Psoas muscle (tissue), 7 donors: ENCODE measurements at regions not wholly inside any gene's neighbourhood (a gene's known extent, or its start where the extent isn't known, plus 50 kb on each side); places are given as distances from the start of the nearest gene placed in this dataset.

Source experiments
- ATAC-seq, 4 donors: fragments of 200-7000 bp; cut with Tn5 transposase; one replicate each; pipeline ENCODE4 v1.9.1; 2020; ENCODE audit warnings: moderate library complexity in 3 of 4, mild to moderate bottlenecking in 2 of 4
- DNase-seq, 2 donors: peaks; one replicate each; pipeline ENCODE4 v3.0.0-alpha.2; 2020
- H3K27ac ChIP-seq: fragments of 200-600 bp; one replicate; pipeline ENCODE4 v1.8.0; 2022
- H3K27me3 ChIP-seq, 3 donors: fragments of 200-600 bp in 1 of 3; one replicate each; pipeline versions ENCODE4 v1.6.1 to v1.8.0; 2013 to 2022; ENCODE audit warnings: low read length in 2 of 3, mild to moderate bottlenecking in 2 of 3, moderate library complexity in 1 of 3; ENCODE audit not compliant: insufficient read depth in 3 of 3
- H3K36me3 ChIP-seq, 2 donors: fragments of 200-600 bp in 1 of 2; one replicate each; pipeline versions ENCODE4 v1.6.1 to v1.8.0; 2013 to 2022; ENCODE audit warnings: low read depth in 1 of 2, mild to moderate bottlenecking in 1 of 2, moderate library complexity in 1 of 2; ENCODE audit not compliant: insufficient read depth in 1 of 2
- H3K4me1 ChIP-seq: fragments of 200-600 bp; one replicate; pipeline ENCODE4 v1.8.0; 2022
- H3K4me3 ChIP-seq: fragments of 200-600 bp; one replicate; pipeline ENCODE4 v1.8.0; 2022; ENCODE audit warnings: mild to moderate bottlenecking
- H3K9me3 ChIP-seq: fragments of 200-600 bp; one replicate; pipeline ENCODE4 v1.8.0; 2022
- CTCF ChIP-seq: fragments of 200-600 bp; IDR thresholded peaks from one replicate; pipeline ENCODE4 v1.8.0; 2022; ENCODE audit warnings: antibody characterized with exemption
- whole genome bisulfite sequencing, 3 donors: extraction: QIAGEN DNeasy Blood & Tissue Kit; methylation state at CpG; one replicate each; pipeline versions ENCODE4 v1.1.6 to v1.1.7; 2013; 5-methylcytosine and 5-hydroxymethylcytosine counted together
- intact Hi-C, 2 donors: fragments of 100-400 bp; cut with DNase I; formaldehyde crosslinking; loops; one replicate each; pipeline versions ENCODE4 v1.11.0 to v1.14.2; 2022
- donor health status: healthy with polysubstance abuse.
- donor health status: DM: no; HTN: no; CAD: no; lungs with moderate emphysema.
- donor health status: Bipolar disorder and iron deficiency.
- donor health status: healthy.
- donor health status: DM: yes; HTN: yes; CAD: no.
- donor health status: DM: no; HTN: no; CAD: no.
- donor health status: DM: yes; HTN: yes; CAD: no.

GRCh38 chr2:226618875-226619605 lies 180.6 kb downstream of the IRS1 start:
- WGBS, 3 donors, result 66 to 72% (median 68%) methylated on average over 2 of the region's 2 CpGs

GRCh38 chr2:226618544-226618874 lies 181.1 kb downstream of the IRS1 start:
- WGBS, 3 donors, result 59 to 64% (median 60%) methylated on average over 6 of the region's 6 CpGs
- no peak for ATAC-seq
- intact Hi-C loops, result no loop called here

More at GRCh38 chr2:226618875-226619605, 180.6 kb downstream of the IRS1 start:
- no peak for DNase-seq
- Histone ChIP-seq H3K4me1 (peaks cover 10% of the 10 kb centered on the region), H3K9me3 (no peaks in the 10 kb centered on the region), H3K36me3 (no peaks in the 10 kb centered on the region), H3K4me3 (no peak overlapping the region), H3K27me3 (peaks cover 0 to 3% (median 0%) of the 10 kb centered on the region in 3 donors), H3K27ac (no peak overlapping the region)
- intact Hi-C loops, result no loop called here
- no peak for TF ChIP-seq CTCF
- ATAC-seq, result no peak

GRCh38 chr2:226615891-226616290 lies 183.7 kb downstream of the IRS1 start:
- Histone ChIP-seq H3K36me3 (no peaks in the 10 kb centered on the region), H3K27me3 (no peaks in the 10 kb centered on the region), H3K4me1 (no peaks in the 10 kb centered on the region), H3K9me3 (no peaks in the 10 kb centered on the region), H3K4me3 (no peak overlapping the region), H3K27ac (no peak overlapping the region)
- DNase-seq (no peak), ATAC-seq (no peak)
- WGBS, 3 donors, result 28 to 45% (median 36%) methylated on average over 2 of the region's 2 CpGs
- intact Hi-C loops, result no loop called here
- TF ChIP-seq CTCF, result no peak

More at GRCh38 chr2:226618544-226618874, 181.1 kb downstream of the IRS1 start:
- Histone ChIP-seq H3K4me3 (no peak overlapping the region), H3K36me3 (no peaks in the 10 kb centered on the region), H3K9me3 (no peaks in the 10 kb centered on the region), H3K4me1 (peaks cover 6% of the 10 kb centered on the region), H3K27ac (no peak overlapping the region), H3K27me3 (peaks cover 0 to 3% (median 0%) of the 10 kb centered on the region in 3 donors)
- DNase-seq, result no peak
- no peak for TF ChIP-seq CTCF

GRCh38 chr2:226611944-226612318 lies 187.7 kb downstream of the IRS1 start:
- DNase-seq, result no peak
- no peaks in the 10 kb centered on the region for H3K4me1 ChIP-seq
- intact Hi-C loops, result no loop called here
- no peaks in the 10 kb centered on the region for H3K9me3 ChIP-seq
- H3K27ac ChIP-seq, result no peak overlapping the region
- WGBS, 3 donors, result 92 to 96% (median 93%) methylated on average over 3 of the region's 3 CpGs
- no peaks in the 10 kb centered on the region for H3K36me3 ChIP-seq
- TF ChIP-seq CTCF, result no peak
- no peak for ATAC-seq
- H3K4me3 ChIP-seq, result no peak overlapping the region
- H3K27me3 ChIP-seq, result no peaks in the 10 kb centered on the region
